ENCODE measurements at regions not wholly inside any gene's neighbourhood (a gene's known extent, or its start where the extent isn't known, plus 50 kb on each side); places are given as distances from the start of the nearest gene placed in this dataset.
"Not testable (repeated sequence)": the region's sequence is repeated elsewhere in the genome, so short reads cannot be mapped to it uniquely, and the experiment has no call there.

DNA sequence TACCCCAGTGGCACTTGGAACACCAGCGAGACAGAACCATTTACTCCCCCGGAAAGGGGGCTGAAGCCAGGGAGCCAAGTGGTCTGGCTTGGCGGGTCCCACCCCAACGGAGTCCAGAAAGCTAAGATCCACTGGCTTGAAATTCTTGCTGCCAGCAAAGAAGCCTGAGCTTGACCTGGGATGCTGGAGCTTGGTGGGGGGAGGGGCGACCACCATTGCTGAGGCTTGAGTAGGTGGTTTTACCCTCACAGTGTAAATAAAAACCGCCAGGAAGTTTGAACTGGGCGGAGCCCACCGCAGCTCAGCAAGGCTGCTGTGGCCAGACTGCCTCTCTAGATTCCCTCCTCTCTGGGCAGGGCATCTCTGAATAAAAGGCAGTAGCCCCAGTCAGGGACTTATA is 62.8 kb downstream of the RPS24 start:
- not testable (repeated sequence) for H3K4me1 ChIP-seq (ENCODE audit: insufficient read depth, poor library complexity, severe bottlenecking); DNase-seq (ENCODE audit: low spot score); H3K4me3 ChIP-seq (ENCODE audit: severe bottlenecking); ATAC-seq (ENCODE audit: low read depth); H3K27ac ChIP-seq (ENCODE audit: poor library complexity, severe bottlenecking); H3K36me3 ChIP-seq (ENCODE audit: low read depth); H3K27me3 ChIP-seq (ENCODE audit: insufficient read depth, poor library complexity, severe bottlenecking); H3K9me3 ChIP-seq (ENCODE audit: severe bottlenecking)

DNA sequence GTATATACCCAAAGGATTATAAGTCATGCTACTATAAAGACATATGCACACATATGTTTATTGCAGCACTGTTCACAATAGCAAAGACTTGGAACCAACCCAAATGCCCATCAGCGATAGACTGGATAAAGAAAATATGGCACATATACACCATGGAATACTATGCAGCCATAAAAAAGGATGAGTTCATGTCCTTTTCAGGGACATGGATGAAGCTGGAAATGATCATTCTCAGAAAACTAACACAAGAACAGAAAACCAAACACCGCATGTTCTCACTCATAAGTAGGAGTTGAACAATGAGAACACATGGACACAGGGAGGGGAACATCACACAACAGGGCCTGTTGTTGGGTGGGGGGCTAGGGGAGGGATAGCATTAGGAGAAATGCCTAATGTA is 68.9 kb downstream of the RPS24 start:
- not testable (repeated sequence) for H3K4me1 ChIP-seq (ENCODE audit: insufficient read depth, poor library complexity, severe bottlenecking); DNase-seq (ENCODE audit: low spot score); H3K9me3 ChIP-seq (ENCODE audit: severe bottlenecking); ATAC-seq (ENCODE audit: low read depth); H3K27ac ChIP-seq (ENCODE audit: poor library complexity, severe bottlenecking); H3K27me3 ChIP-seq (ENCODE audit: insufficient read depth, poor library complexity, severe bottlenecking); H3K4me3 ChIP-seq (ENCODE audit: severe bottlenecking); H3K36me3 ChIP-seq (ENCODE audit: low read depth)

DNA sequence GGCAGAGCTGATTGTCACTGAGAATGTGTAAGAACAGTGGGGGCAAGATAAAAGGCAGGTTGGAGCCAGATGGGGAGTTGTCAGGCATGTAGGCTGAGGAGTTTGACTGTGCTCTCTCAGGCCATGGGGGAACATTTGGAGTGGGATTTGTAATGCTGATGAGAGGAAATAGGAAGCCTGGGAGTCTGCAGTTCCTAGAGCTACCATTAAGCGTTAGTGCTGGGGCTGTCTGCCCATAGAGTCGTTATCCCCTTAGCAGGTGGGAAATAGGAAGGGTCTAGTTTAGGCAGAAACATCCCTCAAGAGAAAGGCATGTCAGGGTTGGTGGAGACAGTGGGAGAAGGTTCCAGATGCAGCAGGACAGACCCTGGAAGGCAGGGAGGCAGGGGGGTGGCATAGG is 75.5 kb downstream of the RPS24 start:
- H3K4me3 ChIP-seq (ENCODE audit: severe bottlenecking), result no peak overlapping the region
- H3K4me1 ChIP-seq (ENCODE audit: insufficient read depth, poor library complexity, severe bottlenecking), result no peaks in the 10 kb centered on the region
- no peak for ATAC-seq (ENCODE audit: low read depth)
- no peaks in the 10 kb centered on the region for H3K36me3 ChIP-seq (ENCODE audit: low read depth)
- H3K27ac ChIP-seq (ENCODE audit: poor library complexity, severe bottlenecking), result no peak overlapping the region
- TF ChIP-seq, protein P1, sequence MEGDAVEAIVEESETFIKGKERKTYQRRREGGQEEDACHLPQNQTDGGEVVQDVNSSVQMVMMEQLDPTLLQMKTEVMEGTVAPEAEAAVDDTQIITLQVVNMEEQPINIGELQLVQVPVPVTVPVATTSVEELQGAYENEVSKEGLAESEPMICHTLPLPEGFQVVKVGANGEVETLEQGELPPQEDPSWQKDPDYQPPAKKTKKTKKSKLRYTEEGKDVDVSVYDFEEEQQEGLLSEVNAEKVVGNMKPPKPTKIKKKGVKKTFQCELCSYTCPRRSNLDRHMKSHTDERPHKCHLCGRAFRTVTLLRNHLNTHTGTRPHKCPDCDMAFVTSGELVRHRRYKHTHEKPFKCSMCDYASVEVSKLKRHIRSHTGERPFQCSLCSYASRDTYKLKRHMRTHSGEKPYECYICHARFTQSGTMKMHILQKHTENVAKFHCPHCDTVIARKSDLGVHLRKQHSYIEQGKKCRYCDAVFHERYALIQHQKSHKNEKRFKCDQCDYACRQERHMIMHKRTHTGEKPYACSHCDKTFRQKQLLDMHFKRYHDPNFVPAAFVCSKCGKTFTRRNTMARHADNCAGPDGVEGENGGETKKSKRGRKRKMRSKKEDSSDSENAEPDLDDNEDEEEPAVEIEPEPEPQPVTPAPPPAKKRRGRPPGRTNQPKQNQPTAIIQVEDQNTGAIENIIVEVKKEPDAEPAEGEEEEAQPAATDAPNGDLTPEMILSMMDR (IDR thresholded peaks at IDR 0.05; ENCODE audit: poor library complexity, severe bottlenecking), result no peak
- H3K9me3 ChIP-seq (ENCODE audit: severe bottlenecking), result no peaks in the 10 kb centered on the region
- no peak for DNase-seq (ENCODE audit: low spot score)
- H3K27me3 ChIP-seq (ENCODE audit: insufficient read depth, poor library complexity, severe bottlenecking), result no peaks in the 10 kb centered on the region

DNA sequence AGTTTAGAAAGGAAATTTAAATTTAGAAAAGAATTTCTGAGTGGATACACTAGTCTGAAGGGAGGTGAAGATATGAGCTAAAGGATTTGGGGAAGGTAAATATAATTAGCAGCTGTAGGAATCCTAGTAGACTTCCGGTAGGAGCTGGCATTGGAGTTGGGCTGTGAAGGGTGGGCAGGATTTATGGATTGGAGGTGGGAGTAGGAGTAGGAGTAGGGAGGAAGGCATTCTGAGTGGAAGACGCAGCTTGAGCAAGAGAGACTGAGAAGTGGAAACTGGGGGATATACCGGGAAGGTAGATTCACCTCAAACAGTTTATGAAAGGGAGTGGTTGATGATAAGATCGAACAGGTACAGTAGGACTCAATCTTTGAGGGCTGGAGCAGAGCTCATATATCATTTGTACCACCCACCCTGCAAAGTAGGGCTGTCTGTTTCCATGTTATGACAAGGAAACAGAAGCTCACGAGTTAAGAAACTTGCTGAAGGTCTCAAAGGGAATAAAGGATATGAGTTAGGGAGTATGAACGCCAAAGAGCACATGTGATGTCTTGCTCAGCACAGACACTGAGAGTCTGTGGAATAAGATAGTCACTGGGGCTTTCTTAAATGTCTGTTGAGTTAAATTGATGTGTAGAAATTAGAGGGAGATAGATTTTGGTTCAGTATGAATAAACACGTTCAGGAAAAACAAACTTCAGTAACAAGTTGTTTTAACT is 81.6 kb downstream of the RPS24 start:
- H3K36me3 ChIP-seq (ENCODE audit: low read depth), result no peaks in the 10 kb centered on the region
- H3K27me3 ChIP-seq (ENCODE audit: insufficient read depth, poor library complexity, severe bottlenecking), result peaks cover 4% of the 10 kb centered on the region
- no peak overlapping the region for H3K4me3 ChIP-seq (ENCODE audit: severe bottlenecking)
- TF ChIP-seq, protein P1 (IDR thresholded peaks at IDR 0.05; ENCODE audit: poor library complexity, severe bottlenecking), result no peak
- no peak for DNase-seq (ENCODE audit: low spot score)
- H3K4me1 ChIP-seq (ENCODE audit: insufficient read depth, poor library complexity, severe bottlenecking), result no peaks in the 10 kb centered on the region
- no peak for ATAC-seq (ENCODE audit: low read depth)
- no peaks in the 10 kb centered on the region for H3K9me3 ChIP-seq (ENCODE audit: severe bottlenecking)
- H3K27ac ChIP-seq (ENCODE audit: poor library complexity, severe bottlenecking), result no peak overlapping the region

DNA sequence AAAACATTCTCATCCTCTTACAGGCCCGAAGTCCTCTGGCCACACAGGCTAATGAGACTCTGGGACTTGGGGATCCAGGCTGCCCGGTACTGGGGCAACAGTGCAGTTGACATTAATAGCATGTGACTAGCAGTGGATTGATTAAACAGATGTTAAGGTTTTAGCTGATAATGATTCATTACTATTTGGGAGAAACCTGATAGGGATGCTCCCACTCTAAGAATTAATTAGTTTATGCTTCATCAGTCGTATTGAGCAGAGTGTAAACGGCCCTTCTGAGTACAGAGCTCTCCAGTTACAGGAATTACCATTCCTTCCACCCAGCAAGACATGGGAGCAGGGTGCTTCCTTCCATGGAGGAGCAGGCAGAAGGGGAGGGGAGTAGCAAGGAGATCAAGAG is 82.7 kb downstream of the RPS24 start:
- Histone ChIP-seq H3K36me3 (ENCODE audit: low read depth) (no peaks in the 10 kb centered on the region), H3K27me3 (ENCODE audit: insufficient read depth, poor library complexity, severe bottlenecking) (peaks cover 4% of the 10 kb centered on the region), H3K9me3 (ENCODE audit: severe bottlenecking) (no peaks in the 10 kb centered on the region), H3K27ac (ENCODE audit: poor library complexity, severe bottlenecking) (no peak overlapping the region), H3K4me3 (ENCODE audit: severe bottlenecking) (no peak overlapping the region), H3K4me1 (ENCODE audit: insufficient read depth, poor library complexity, severe bottlenecking) (no peaks in the 10 kb centered on the region)
- TF ChIP-seq, protein P1 (IDR thresholded peaks at IDR 0.05; ENCODE audit: poor library complexity, severe bottlenecking), result no peak
- ATAC-seq (ENCODE audit: low read depth) (no peak), DNase-seq (ENCODE audit: low spot score) (no peak)

DNA sequence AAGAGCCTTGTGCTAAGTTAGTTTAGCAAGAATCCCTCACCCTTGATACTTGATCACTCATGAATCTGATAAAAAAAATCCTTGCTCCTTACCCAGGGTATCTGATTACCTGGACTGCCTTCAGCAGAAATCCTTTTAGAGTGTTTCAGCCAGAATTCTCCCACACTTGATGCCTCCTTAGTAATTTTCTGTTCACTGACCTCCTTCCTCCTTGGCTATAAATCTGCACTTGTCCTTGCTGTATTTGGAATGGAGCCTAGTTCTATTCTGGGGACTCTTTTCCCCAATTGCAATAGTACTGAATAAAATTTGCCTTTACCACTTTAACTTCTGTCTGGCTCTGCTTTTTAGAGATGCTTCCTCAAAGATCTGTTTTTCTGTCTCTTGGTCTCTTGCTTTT is 84.9 kb downstream of the RPS24 start:
- Histone ChIP-seq H3K4me3 (ENCODE audit: severe bottlenecking) (no peak overlapping the region), H3K36me3 (ENCODE audit: low read depth) (no peaks in the 10 kb centered on the region), H3K9me3 (ENCODE audit: severe bottlenecking) (peaks cover 5% of the 10 kb centered on the region), H3K4me1 (ENCODE audit: insufficient read depth, poor library complexity, severe bottlenecking) (no peaks in the 10 kb centered on the region), H3K27ac (ENCODE audit: poor library complexity, severe bottlenecking) (no peak overlapping the region), H3K27me3 (ENCODE audit: insufficient read depth, poor library complexity, severe bottlenecking) (peaks cover 4% of the 10 kb centered on the region)
- TF ChIP-seq, protein P1 (IDR thresholded peaks at IDR 0.05; ENCODE audit: poor library complexity, severe bottlenecking), result no peak
- ATAC-seq (ENCODE audit: low read depth) (no peak), DNase-seq (ENCODE audit: low spot score) (no peak)
